A549 (cell line): ENCODE measurements at regions not wholly inside any gene's neighbourhood (a gene's known extent, or its start where the extent isn't known, plus 50 kb on each side); places are given as distances from the start of the nearest gene placed in this dataset.

Experiments
- ATAC-seq, 2 experiments: fragments of 200-7000 bp in 1 of 2; fragments of >200 bp in 1 of 2; cut with Nextera tagmentation in 1 of 2; cut with Tn5 transposase in 1 of 2; 3 replicates each; pipeline versions ENCODE4 v1.8.0 to v1.9.1; 2018 to 2020; ENCODE audit warnings: mild to moderate bottlenecking in 1 of 2, moderate library complexity in 1 of 2
- CTCF ChIA-PET: fragments of 300-600 bp; sonication (Branson Sonifier 250); formaldehyde crosslinking; extraction: SDS; loops from one replicate; lab custom pipeline; 2021; ENCODE audit warnings: antibody characterized with exemption, inconsistent platforms; lab: Yijun Ruan, JAX
- POLR2A ChIA-PET: fragments of 350-600 bp; formaldehyde crosslinking; extraction: SDS; loops from one replicate; lab custom pipeline; 2021; ENCODE audit warnings: antibody characterized with exemption, inconsistent platforms; lab: Yijun Ruan, JAX
- DNase-seq, 2 experiments: peaks; one replicate each; pipeline versions ENCODE4 v3.0.0 to v3.0.0-alpha.2; 2011 to 2016; ENCODE audit warnings: low read depth in 1 of 2, low spot score in 1 of 2
- FAIRE-seq: peaks from 2 replicates; lab custom pipeline; 2011; peaks lifted over from hg19 to GRCh38; lab: Jason Lieb, UNC
- H3K27ac ChIP-seq, 2 experiments: fragments of >200 bp; sonication (Bioruptor Twin); formaldehyde crosslinking; 3 replicates each; pipeline ENCODE4 v1.5.1; 2016 to 2017
- H3K4me1 ChIP-seq: fragments of >200 bp; sonication (Bioruptor Twin); formaldehyde crosslinking; 3 replicates; pipeline ENCODE4 v1.6.1; 2016
- H3K4me2 ChIP-seq: fragments of >200 bp; sonication (Bioruptor Twin); formaldehyde crosslinking; 3 replicates; pipeline ENCODE4 v1.6.1; 2016
- H3K4me3 ChIP-seq: fragments of >200 bp; sonication (Bioruptor Twin); formaldehyde crosslinking; 3 replicates; pipeline ENCODE4 v1.5.1; 2016
- H3K9me3 ChIP-seq: fragments of >200 bp; sonication (Bioruptor Twin); formaldehyde crosslinking; 3 replicates; pipeline ENCODE4 v1.6.1; 2016
- CBX8 ChIP-seq: fragments of 200-600 bp; sonication (generic); IDR thresholded peaks from 2 replicates; pipeline ENCODE4 v1.6.1; 2016
- CHD2 ChIP-seq: fragments of 150-350 bp; IDR thresholded peaks from 2 replicates; pipeline ENCODE4 v1.6.1; 2014; ENCODE audit warnings: low read length; ENCODE audit not compliant: partially characterized antibody
- CTCF ChIP-seq: fragments of >200 bp; sonication (Bioruptor Twin); formaldehyde crosslinking; IDR thresholded peaks from 3 replicates; pipeline ENCODE4 v1.5.1; 2016
- EP300 ChIP-seq, 2 experiments: fragments of >200 bp; sonication (Bioruptor Twin); formaldehyde crosslinking; IDR thresholded peaks; 2 replicates in 1 of 2; 3 replicates in 1 of 2; pipeline ENCODE4 v1.6.1; 2016 to 2017
- HOXA7 ChIP-seq: fragments of 250-450 bp; sonication (Bioruptor Pico); IDR thresholded peaks from 2 replicates; pipeline ENCODE4 v1.5.0; 2020; ENCODE audit warnings: mild to moderate bottlenecking, moderate library complexity
- HOXB5 ChIP-seq: fragments of 250-450 bp; sonication (Bioruptor Pico); IDR thresholded peaks from 2 replicates; pipeline ENCODE4 v1.5.0; 2020; ENCODE audit warnings: mild to moderate bottlenecking, moderate library complexity
- NFE2L2 ChIP-seq: fragments of 150-350 bp; conservative IDR thresholded peaks from 2 replicates; pipeline ENCODE4 v1.6.1; 2014; ENCODE audit warnings: low read length
- PHF8 ChIP-seq: fragments of 200-600 bp; sonication (generic); IDR thresholded peaks from 2 replicates; pipeline ENCODE4 v1.6.1; 2016; ENCODE audit warnings: low read depth, mild to moderate bottlenecking, antibody characterized with exemption, moderate library complexity, borderline replicate concordance
- RCOR1 ChIP-seq: fragments of 150-350 bp; IDR thresholded peaks from 2 replicates; pipeline ENCODE4 v1.6.1; 2014; ENCODE audit warnings: antibody characterized with exemption, low read length, low read depth
- RNF2 ChIP-seq: fragments of 200-600 bp; sonication (generic); IDR thresholded peaks from 2 replicates; pipeline ENCODE4 v1.6.1; 2016; ENCODE audit warnings: low read depth, mild to moderate bottlenecking, antibody characterized with exemption, moderate library complexity, borderline replicate concordance
- TFCP2L1 ChIP-seq: fragments of 250-450 bp; sonication (Bioruptor Pico); IDR thresholded peaks from 2 replicates; pipeline ENCODE4 v1.5.0; 2021; ENCODE audit warnings: mild to moderate bottlenecking
- TP53 ChIP-seq: fragments of 250-450 bp; sonication (Bioruptor Pico); IDR thresholded peaks from 2 replicates; pipeline ENCODE4 v1.5.0; 2021; ENCODE audit warnings: mild to moderate bottlenecking, moderate library complexity
- ZC3H11A ChIP-seq: fragments of 450-650 bp; IDR thresholded peaks from 2 replicates; pipeline ENCODE4 v1.6.1; 2014; ENCODE audit warnings: antibody characterized with exemption, mild to moderate bottlenecking
- ZNF302 ChIP-seq: fragments of 250-450 bp; sonication (Bioruptor Pico); IDR thresholded peaks from 2 replicates; pipeline ENCODE4 v1.9.0; 2021; ENCODE audit warnings: inconsistent platforms, mild to moderate bottlenecking, moderate library complexity
- ZSCAN20 ChIP-seq: fragments of 250-450 bp; sonication (Bioruptor Pico); IDR thresholded peaks from 2 replicates; pipeline ENCODE4 v1.8.0; 2022; ENCODE audit warnings: mild to moderate bottlenecking, moderate library complexity
- WGBS: methylation state at CpG from one replicate; pipeline ENCODE4 v1.1.6; 2017; ENCODE audit errors: missing lambda C conversion rate; 5-methylcytosine and 5-hydroxymethylcytosine counted together
- TF ChIP-seq, protein P1 (sequence below): fragments of 250-450 bp; sonication (Bioruptor Pico); IDR thresholded peaks from 2 replicates; pipeline ENCODE4 v1.5.0; 2021; ENCODE audit warnings: mild to moderate bottlenecking, moderate library complexity, borderline replicate concordance
- TF ChIP-seq, protein P2 (sequence below): IDR thresholded peaks from 2 replicates; pipeline ENCODE4 v1.6.1; 2012
- TF ChIP-seq, protein P3 (sequence below): IDR thresholded peaks from 2 replicates; pipeline ENCODE4 v1.6.1; 2012

- ChIA-PET POLR2A (no interaction called here), CTCF (interaction anchor here (0.6 kb wide), 1 partner anchor 64 kb away, joined by 3 read pairs; no protein-coding TSS in a partner anchor)
- 1% methylated on average over 5 of the region's 5 CpGs for WGBS
- no peak overlapping the region for H3K4me3 ChIP-seq
- H3K4me1 ChIP-seq = no peaks in the 10 kb centered on the region
- DNase-seq = no peak
- no peaks in the 10 kb centered on the region for H3K9me3 ChIP-seq
- FAIRE-seq = no peak
- ATAC-seq = no peak
- TF ChIP-seq PHF8 = no peak
- TF ChIP-seq, all 56 proteins: peak for 0
- Histone ChIP-seq H3K4me2 (no peak overlapping the region), H3K27ac (no peak overlapping the region)
Measured at GRCh38 chr2:129276978-129277584, 702.4 kb upstream of the RAB6C start.

GRCh38 chr2:129277585-129277981 is 701.9 kb upstream of the RAB6C start:
- WGBS = 0% methylated on average over 2 of the region's 2 CpGs
- FAIRE-seq (no peak), ATAC-seq (no peak), DNase-seq (no peak)
- Histone ChIP-seq H3K4me2 (no peak overlapping the region), H3K4me1 (no peaks in the 10 kb centered on the region), H3K9me3 (no peaks in the 10 kb centered on the region), H3K4me3 (no peak overlapping the region), H3K27ac (no peak overlapping the region)
- TF ChIP-seq HOXB5 (CRISPR knock-in tag) (no peak), NFE2L2 (no peak), TP53 (no peak), PHF8 (no peak), TFCP2L1 (CRISPR knock-in tag) (no peak)
- TF ChIP-seq, protein P1, sequence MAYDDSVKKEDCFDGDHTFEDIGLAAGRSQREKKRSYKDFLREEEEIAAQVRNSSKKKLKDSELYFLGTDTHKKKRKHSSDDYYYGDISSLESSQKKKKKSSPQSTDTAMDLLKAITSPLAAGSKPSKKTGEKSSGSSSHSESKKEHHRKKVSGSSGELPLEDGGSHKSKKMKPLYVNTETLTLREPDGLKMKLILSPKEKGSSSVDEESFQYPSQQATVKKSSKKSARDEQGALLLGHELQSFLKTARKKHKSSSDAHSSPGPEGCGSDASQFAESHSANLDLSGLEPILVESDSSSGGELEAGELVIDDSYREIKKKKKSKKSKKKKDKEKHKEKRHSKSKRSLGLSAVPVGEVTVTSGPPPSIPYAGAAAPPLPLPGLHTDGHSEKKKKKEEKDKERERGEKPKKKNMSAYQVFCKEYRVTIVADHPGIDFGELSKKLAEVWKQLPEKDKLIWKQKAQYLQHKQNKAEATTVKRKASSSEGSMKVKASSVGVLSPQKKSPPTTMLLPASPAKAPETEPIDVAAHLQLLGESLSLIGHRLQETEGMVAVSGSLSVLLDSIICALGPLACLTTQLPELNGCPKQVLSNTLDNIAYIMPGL (CRISPR knock-in tag) = no peak
- ChIA-PET CTCF (interaction anchor here (0.6 to 1.0 kb wide), 2 partner anchors 39 to 65 kb away, joined by 3 read pairs; no protein-coding TSS in a partner anchor), POLR2A (no interaction called here)

- Histone ChIP-seq H3K4me1 (no peaks in the 10 kb centered on the region), H3K27ac (no peak overlapping the region), H3K4me2 (no peak overlapping the region), H3K9me3 (no peaks in the 10 kb centered on the region), H3K4me3 (no peak overlapping the region)
- TF ChIP-seq ZNF302 (CRISPR knock-in tag) = no peak
- TF ChIP-seq, protein P2, sequence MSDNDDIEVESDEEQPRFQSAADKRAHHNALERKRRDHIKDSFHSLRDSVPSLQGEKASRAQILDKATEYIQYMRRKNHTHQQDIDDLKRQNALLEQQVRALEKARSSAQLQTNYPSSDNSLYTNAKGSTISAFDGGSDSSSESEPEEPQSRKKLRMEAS = no peak
- TF ChIP-seq RNF2 = no peak
- no peak for TF ChIP-seq CBX8
- no peak for TF ChIP-seq HOXA7 (CRISPR knock-in tag)
- no peak for TF ChIP-seq CHD2
- TF ChIP-seq EP300 (IDR thresholded peaks at IDR 0.05) = no peak
- CTCF ChIA-PET = no interaction called here
- WGBS = 6% methylated on average over 5 of the region's 5 CpGs
- no peak for FAIRE-seq
- ATAC-seq = no peak
- no peak for DNase-seq
- POLR2A ChIA-PET = no interaction called here
Measured at GRCh38 chr2:129281791-129282530, 697.5 kb upstream of the RAB6C start.

DNA sequence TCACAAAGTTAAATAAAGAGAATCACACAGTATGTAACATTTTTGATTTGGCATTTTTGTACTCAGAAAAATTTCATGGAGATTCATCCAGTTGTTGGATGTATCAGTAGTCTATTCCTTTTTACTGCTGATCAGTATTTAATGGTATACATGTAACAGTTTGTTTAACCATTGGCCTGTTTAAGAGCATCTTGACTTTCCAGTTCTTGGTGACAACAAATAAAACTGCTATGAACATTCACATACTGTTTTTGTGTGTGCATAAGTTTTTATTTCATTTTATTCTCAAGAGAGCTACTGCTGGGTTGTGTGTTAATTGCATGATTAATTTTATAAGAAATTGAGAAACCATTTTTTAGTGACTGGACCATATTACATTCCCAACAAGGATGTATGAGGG is 694.5 kb upstream of the RAB6C start:
- no peak for ATAC-seq
- no peak for FAIRE-seq
- POLR2A ChIA-PET = no interaction called here
- Histone ChIP-seq H3K27ac (no peak overlapping the region), H3K4me3 (no peak overlapping the region), H3K4me2 (no peak overlapping the region), H3K9me3 (no peaks in the 10 kb centered on the region), H3K4me1 (no peaks in the 10 kb centered on the region)
- CTCF ChIA-PET = no interaction called here
- TF ChIP-seq RCOR1 (no peak), CTCF (no peak), ZSCAN20 (CRISPR knock-in tag) (no peak), CBX8 (no peak), ZC3H11A (no peak)
- TF ChIP-seq, protein P3, sequence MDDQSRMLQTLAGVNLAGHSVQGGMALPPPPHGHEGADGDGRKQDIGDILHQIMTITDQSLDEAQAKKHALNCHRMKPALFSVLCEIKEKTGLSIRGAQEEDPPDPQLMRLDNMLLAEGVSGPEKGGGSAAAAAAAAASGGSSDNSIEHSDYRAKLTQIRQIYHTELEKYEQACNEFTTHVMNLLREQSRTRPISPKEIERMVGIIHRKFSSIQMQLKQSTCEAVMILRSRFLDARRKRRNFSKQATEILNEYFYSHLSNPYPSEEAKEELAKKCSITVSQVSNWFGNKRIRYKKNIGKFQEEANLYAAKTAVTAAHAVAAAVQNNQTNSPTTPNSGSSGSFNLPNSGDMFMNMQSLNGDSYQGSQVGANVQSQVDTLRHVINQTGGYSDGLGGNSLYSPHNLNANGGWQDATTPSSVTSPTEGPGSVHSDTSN = no peak
- no peak for DNase-seq
